HEK293T (cell line): ENCODE measurements at regions not wholly inside any gene's neighbourhood (a gene's known extent, or its start where the extent isn't known, plus 50 kb on each side); places are given as distances from the start of the nearest gene placed in this dataset.
A peak's percentile ranks its signal among the peaks of the same experiment; 100 is the strongest.

ENCODE experiments used
- CTCF ChIA-PET: fragments of 350-600 bp; formaldehyde crosslinking; extraction: SDS; loops from one replicate; lab custom pipeline; 2021; ENCODE audit warnings: antibody characterized with exemption, inconsistent platforms; lab: Yijun Ruan, JAX
- POLR2A ChIA-PET: fragments of 350-600 bp; formaldehyde crosslinking; extraction: SDS; loops from one replicate; lab custom pipeline; 2020; ENCODE audit warnings: antibody characterized with exemption, inconsistent platforms; lab: Yijun Ruan, JAX
- DNase-seq: peaks from one replicate; pipeline ENCODE4 v3.0.0; 2012; ENCODE audit warnings: mixed read lengths; ENCODE audit errors: extremely low spot score
- ARNT ChIP-seq: fragments of 450-650 bp; IDR thresholded peaks from 2 replicates; pipeline ENCODE4 v1.6.1; 2017; ENCODE audit warnings: mild to moderate bottlenecking
- BHLHE40 ChIP-seq: fragments of 450-650 bp; IDR thresholded peaks from 2 replicates; pipeline ENCODE4 v1.6.1; 2016; ENCODE audit warnings: mild to moderate bottlenecking, moderate library complexity, borderline replicate concordance
- CTBP1 ChIP-seq: fragments of 450-650 bp; IDR thresholded peaks from 2 replicates; pipeline ENCODE4 v1.6.1; 2016; ENCODE audit warnings: borderline replicate concordance
- ELF4 ChIP-seq: fragments of 450-650 bp; IDR thresholded peaks from 2 replicates; pipeline ENCODE4 v1.6.1; 2017; ENCODE audit warnings: antibody characterized with exemption
- FOXA1 ChIP-seq: fragments of 450-650 bp; IDR thresholded peaks from 2 replicates; pipeline ENCODE4 v1.6.1; 2016; ENCODE audit warnings: mild to moderate bottlenecking
- FOXK2 ChIP-seq: fragments of 450-650 bp; IDR thresholded peaks from 2 replicates; pipeline ENCODE4 v1.6.1; 2016; ENCODE audit warnings: mild to moderate bottlenecking
- FOXM1 ChIP-seq: fragments of 450-650 bp; IDR thresholded peaks from 2 replicates; pipeline ENCODE4 v1.6.1; 2017; ENCODE audit warnings: mild to moderate bottlenecking, borderline replicate concordance
- HDGF ChIP-seq: fragments of 450-650 bp; IDR thresholded peaks from 2 replicates; pipeline ENCODE4 v1.6.1; 2017; ENCODE audit warnings: antibody characterized with exemption, borderline replicate concordance
- L3MBTL2 ChIP-seq: fragments of 450-650 bp; conservative IDR thresholded peaks from 2 replicates; pipeline ENCODE4 v1.6.1; 2016; ENCODE audit warnings: mild to moderate bottlenecking
- LEF1 ChIP-seq: fragments of 450-650 bp; IDR thresholded peaks from 2 replicates; pipeline ENCODE4 v1.6.1; 2017; ENCODE audit warnings: mild to moderate bottlenecking, borderline replicate concordance
- NFRKB ChIP-seq: fragments of 450-650 bp; IDR thresholded peaks from 2 replicates; pipeline ENCODE4 v1.6.1; 2016; ENCODE audit warnings: mild to moderate bottlenecking, moderate library complexity
- PKNOX1 ChIP-seq: fragments of 450-650 bp; IDR thresholded peaks from 2 replicates; pipeline ENCODE4 v1.6.1; 2016
- SP1 ChIP-seq: fragments of 450-650 bp; IDR thresholded peaks from 2 replicates; pipeline ENCODE4 v1.6.1; 2017
- SUZ12 ChIP-seq: fragments of 450-650 bp; IDR thresholded peaks from 2 replicates; pipeline ENCODE4 v1.6.1; 2016; ENCODE audit warnings: mild to moderate bottlenecking
- TARDBP ChIP-seq: fragments of 450-650 bp; IDR thresholded peaks from 2 replicates; pipeline ENCODE4 v1.6.1; 2016
- ZNF384 ChIP-seq: fragments of 450-650 bp; IDR thresholded peaks from 2 replicates; pipeline ENCODE4 v1.6.1; 2016

GRCh38 chr1:82704966-82705365, 904.2 kb downstream of the ADGRL2 start:
- TF ChIP-seq PKNOX1 (0 out of 2 replicates have a peak, but pooled peaks have one; percentile 15), CTBP1 (no peak)
- ChIA-PET POLR2A (no interaction called here), CTCF (no interaction called here)
- no peak for DNase-seq

GRCh38 chr1:82704393-82704792, 903.7 kb downstream of the ADGRL2 start:
- DNase-seq: no peak
- CTCF ChIA-PET: no interaction called here
- POLR2A ChIA-PET: no interaction called here
- TF ChIP-seq NFRKB (no peak), SUZ12 (no peak), ZNF384 (no peak)

- CTCF ChIA-PET: no interaction called here
- POLR2A ChIA-PET: no interaction called here
- DNase-seq: no peak
- TF ChIP-seq TARDBP: no peak
- TF ChIP-seq ARNT: no peak
- no peak for TF ChIP-seq SP1
- no peak for TF ChIP-seq PKNOX1
- no peak for TF ChIP-seq BHLHE40
- no peak for TF ChIP-seq NFRKB
- TF ChIP-seq SUZ12: no peak
- no peak for TF ChIP-seq FOXK2
- no peak for TF ChIP-seq ZNF384
- no peak for TF ChIP-seq FOXM1
- TF ChIP-seq ELF4: no peak
Observed at GRCh38 chr1:82703951-82704350, 903.2 kb downstream of the ADGRL2 start.

GRCh38 chr1:82700476-82700875, 899.7 kb downstream of the ADGRL2 start:
- ChIA-PET POLR2A (no interaction called here), CTCF (no interaction called here)
- DNase-seq: no peak
- TF ChIP-seq HDGF: no peak
- no peak for TF ChIP-seq FOXA1
- no peak for TF ChIP-seq TARDBP
- no peak for TF ChIP-seq LEF1
- TF ChIP-seq ARNT: no peak
- no peak for TF ChIP-seq BHLHE40
- no peak for TF ChIP-seq ZNF384
- TF ChIP-seq ELF4: no peak
- no peak for TF ChIP-seq L3MBTL2
- TF ChIP-seq SP1: no peak
- no peak for TF ChIP-seq NFRKB
- no peak for TF ChIP-seq SUZ12
- no peak for TF ChIP-seq FOXK2
- no peak for TF ChIP-seq PKNOX1
- TF ChIP-seq CTBP1: no peak
- no peak for TF ChIP-seq FOXM1

GRCh38 chr1:82697965-82698364, 897.2 kb downstream of the ADGRL2 start:
- ChIA-PET CTCF (no interaction called here), POLR2A (no interaction called here)
- no peak for TF ChIP-seq SUZ12
- no peak for TF ChIP-seq ZNF384
- TF ChIP-seq FOXK2: no peak
- TF ChIP-seq HDGF: no peak
- no peak for TF ChIP-seq FOXA1
- TF ChIP-seq BHLHE40: no peak
- no peak for TF ChIP-seq PKNOX1
- no peak for TF ChIP-seq SP1
- TF ChIP-seq TARDBP: no peak
- DNase-seq: no peak

GRCh38 chr1:82695443-82695842, 894.7 kb downstream of the ADGRL2 start:
- ChIA-PET POLR2A (no interaction called here), CTCF (no interaction called here)
- TF ChIP-seq FOXK2 (no peak), ARNT (no peak), SUZ12 (no peak), L3MBTL2 (no peak), FOXA1 (no peak), BHLHE40 (no peak), HDGF (no peak), PKNOX1 (no peak), CTBP1 (no peak), SP1 (no peak), ZNF384 (no peak), ELF4 (no peak), LEF1 (no peak), NFRKB (no peak), TARDBP (no peak), FOXM1 (no peak)
- no peak for DNase-seq
